ENCODE measurements at regions not wholly inside any gene's neighbourhood (a gene's known extent, or its start where the extent isn't known, plus 50 kb on each side); places are given as distances from the start of the nearest gene placed in this dataset.

GRCh38 chr2:223510713-223511112, 91.4 kb downstream of the SCG2 start:
- DNase-seq (ENCODE audit: low spot score): no peak
- no peak overlapping the region for H3K4me3 Mint-ChIP-seq
- POLR2A ChIA-PET: no interaction called here
- peaks cover 3% of the 10 kb centered on the region; the same call in 1 of the 2 replicates for H3K9me3 Mint-ChIP-seq
- CTCF ChIA-PET: no interaction called here
- no peaks in the 10 kb centered on the region for H3K36me3 Mint-ChIP-seq
- peaks cover 4% of the 10 kb centered on the region; the same call in 1 of the 2 replicates for H3K4me1 Mint-ChIP-seq
- no peak overlapping the region for H3K27ac Mint-ChIP-seq
- H3K27me3 Mint-ChIP-seq (ENCODE audit: low read depth): no peaks in the 10 kb centered on the region; the same call in 1 of the 2 replicates
- TF ChIP-seq MYBL2 (CRISPR knock-in tag; IDR thresholded peaks at IDR 0.05) (no peak), ZNF219 (CRISPR knock-in tag; IDR thresholded peaks at IDR 0.05; ENCODE audit: borderline replicate concordance) (no peak), NR1H2 (CRISPR knock-in tag; IDR thresholded peaks at IDR 0.05) (no peak), ZNF232 (CRISPR knock-in tag; IDR thresholded peaks at IDR 0.05) (no peak), GTF2I (CRISPR knock-in tag; conservative IDR thresholded peaks at IDR 0.05) (no peak)
- ATAC-seq: no peak

- Mint-ChIP-seq H3K27ac (no peak overlapping the region), H3K4me3 (no peak overlapping the region), H3K36me3 (no peaks in the 10 kb centered on the region), H3K27me3 (ENCODE audit: low read depth) (no peaks in the 10 kb centered on the region; the same call in 1 of the 2 replicates), H3K4me1 (peaks cover 4% of the 10 kb centered on the region; the same call in 1 of the 2 replicates), H3K9me3 (no peaks in the 10 kb centered on the region; the same call in 1 of the 2 replicates)
- ATAC-seq: no peak
- POLR2A ChIA-PET: no interaction called here
- TF ChIP-seq ZNF396 (CRISPR knock-in tag; IDR thresholded peaks at IDR 0.05; ENCODE audit: borderline replicate concordance) (no peak), PRRX2 (CRISPR knock-in tag; IDR thresholded peaks at IDR 0.05) (no peak), NR3C1 (CRISPR knock-in tag; conservative IDR thresholded peaks at IDR 0.05; ENCODE audit: low read depth) (no peak), ERG (CRISPR knock-in tag; IDR thresholded peaks at IDR 0.05) (no peak), JUN (CRISPR knock-in tag; IDR thresholded peaks at IDR 0.05) (no peak), TCF7 (CRISPR knock-in tag; IDR thresholded peaks at IDR 0.05; ENCODE audit: low read depth) (no peak), ARID4B (CRISPR knock-in tag; IDR thresholded peaks at IDR 0.05; ENCODE audit: borderline replicate concordance) (no peak), USF1 (CRISPR knock-in tag; IDR thresholded peaks at IDR 0.05) (no peak), NR1H2 (CRISPR knock-in tag; IDR thresholded peaks at IDR 0.05) (no peak), CBFB (CRISPR knock-in tag; IDR thresholded peaks at IDR 0.05; ENCODE audit: low read depth) (no peak)
- no peak for DNase-seq (ENCODE audit: low spot score)
- CTCF ChIA-PET: no interaction called here
These were observed 91.0 kb downstream of the SCG2 start for GRCh38 chr2:223511168-223511567.

- no peak for DNase-seq (ENCODE audit: low spot score)
- Mint-ChIP-seq H3K27me3 (ENCODE audit: low read depth) (no peaks in the 10 kb centered on the region; the same call in 1 of the 2 replicates), H3K4me1 (peaks cover 4% of the 10 kb centered on the region; the same call in 1 of the 2 replicates), H3K9me3 (no peaks in the 10 kb centered on the region), H3K4me3 (no peak overlapping the region), H3K36me3 (no peaks in the 10 kb centered on the region), H3K27ac (no peak overlapping the region)
- ChIA-PET CTCF (no interaction called here), POLR2A (no interaction called here)
- ATAC-seq: no peak
- TF ChIP-seq ZSCAN18 (CRISPR knock-in tag; IDR thresholded peaks at IDR 0.05): no peak
- no peak for TF ChIP-seq RORB (CRISPR knock-in tag; IDR thresholded peaks at IDR 0.05)
- no peak for TF ChIP-seq E2F1 (CRISPR knock-in tag; IDR thresholded peaks at IDR 0.05)
- TF ChIP-seq GTF2I (CRISPR knock-in tag; conservative IDR thresholded peaks at IDR 0.05): no peak
- no peak for TF ChIP-seq AFF4 (CRISPR knock-in tag; IDR thresholded peaks at IDR 0.05; ENCODE audit: borderline replicate concordance)
- no peak for TF ChIP-seq KAT7 (CRISPR knock-in tag; IDR thresholded peaks at IDR 0.05; ENCODE audit: borderline replicate concordance)
These were observed 88.2 kb downstream of the SCG2 start for GRCh38 chr2:223513771-223514455.
